ENCODE measurements at regions not wholly inside any gene's neighbourhood (a gene's known extent, or its start where the extent isn't known, plus 50 kb on each side); places are given as distances from the start of the nearest gene placed in this dataset.

DNA sequence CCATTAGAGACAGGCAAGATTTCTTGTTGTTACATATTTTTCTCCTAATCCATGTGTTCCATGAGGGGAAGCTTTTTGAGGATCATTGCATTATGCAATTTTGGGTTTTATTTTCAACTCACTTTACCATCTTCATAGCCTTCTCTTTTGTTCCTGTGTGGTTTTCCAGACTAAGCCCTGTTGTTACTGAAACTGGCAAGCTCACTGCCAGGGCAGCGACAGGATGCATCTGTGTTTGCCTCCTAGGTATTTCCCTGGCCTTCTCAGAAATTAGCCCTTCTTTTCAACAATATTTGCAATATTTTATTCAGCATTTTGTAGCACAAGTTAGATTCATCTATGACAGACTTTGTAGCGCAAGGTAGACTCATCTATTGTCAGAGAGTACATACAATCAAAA, 134.2 kb upstream of the CYYR1 start:
- TF ChIP-seq, protein P1, sequence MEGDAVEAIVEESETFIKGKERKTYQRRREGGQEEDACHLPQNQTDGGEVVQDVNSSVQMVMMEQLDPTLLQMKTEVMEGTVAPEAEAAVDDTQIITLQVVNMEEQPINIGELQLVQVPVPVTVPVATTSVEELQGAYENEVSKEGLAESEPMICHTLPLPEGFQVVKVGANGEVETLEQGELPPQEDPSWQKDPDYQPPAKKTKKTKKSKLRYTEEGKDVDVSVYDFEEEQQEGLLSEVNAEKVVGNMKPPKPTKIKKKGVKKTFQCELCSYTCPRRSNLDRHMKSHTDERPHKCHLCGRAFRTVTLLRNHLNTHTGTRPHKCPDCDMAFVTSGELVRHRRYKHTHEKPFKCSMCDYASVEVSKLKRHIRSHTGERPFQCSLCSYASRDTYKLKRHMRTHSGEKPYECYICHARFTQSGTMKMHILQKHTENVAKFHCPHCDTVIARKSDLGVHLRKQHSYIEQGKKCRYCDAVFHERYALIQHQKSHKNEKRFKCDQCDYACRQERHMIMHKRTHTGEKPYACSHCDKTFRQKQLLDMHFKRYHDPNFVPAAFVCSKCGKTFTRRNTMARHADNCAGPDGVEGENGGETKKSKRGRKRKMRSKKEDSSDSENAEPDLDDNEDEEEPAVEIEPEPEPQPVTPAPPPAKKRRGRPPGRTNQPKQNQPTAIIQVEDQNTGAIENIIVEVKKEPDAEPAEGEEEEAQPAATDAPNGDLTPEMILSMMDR (IDR thresholded peaks at IDR 0.05; ENCODE audit: extremely low read depth in 1 of 2, insufficient read depth in 1 of 2, low read depth in 1 of 2, low read length in 2 of 2) = no peak
- TF ChIP-seq EZH2 (IDR thresholded peaks at IDR 0.05; ENCODE audit: borderline replicate concordance, low read depth, low read length, severe bottlenecking) (no peak), POLR2A (IDR thresholded peaks at IDR 0.05; ENCODE audit: low read depth, low read length) (no peak)
